H1 (cell line): ENCODE measurements at regions not wholly inside any gene's neighbourhood (a gene's known extent, or its start where the extent isn't known, plus 50 kb on each side); places are given as distances from the start of the nearest gene placed in this dataset.

Experiments
- CTCF ChIA-PET: fragments of 300-600 bp; sonication (Branson Sonifier 250); formaldehyde crosslinking; loops from one replicate; lab custom pipeline; 2021; ENCODE audit not compliant: partially characterized antibody; lab: Charles Lee
- POLR2A ChIA-PET: fragments of 300-600 bp; sonication (Branson Sonifier 250); formaldehyde crosslinking; loops from one replicate; lab custom pipeline; 2021; ENCODE audit warnings: inconsistent platforms; ENCODE audit not compliant: partially characterized antibody; lab: Charles Lee
- DNase-seq, 2 experiments: peaks; one replicate each; pipeline versions ENCODE4 v3.0.0 to v3.0.0-alpha.2; 2010 to 2022; ENCODE audit warnings: low spot score in 2 of 2, low read depth in 1 of 2, mixed read lengths in 1 of 2
- FAIRE-seq: peaks from 2 replicates; lab custom pipeline; 2011; peaks lifted over from hg19 to GRCh38; lab: Jason Lieb, UNC
- H2AFZ ChIP-seq: 2 replicates; pipeline ENCODE4 v1.8.1; 2012; ENCODE audit warnings: low read length, inconsistent platforms
- H2AK5ac ChIP-seq: 2 replicates; pipeline ENCODE4 v1.6.1; 2013; ENCODE audit warnings: low read depth, low read length
- H2BK120ac ChIP-seq: replicated peaks from 2 replicates; pipeline ENCODE3; 2013; ENCODE audit warnings: low read depth, low read length, inconsistent platforms
- H2BK12ac ChIP-seq: 2 replicates; pipeline ENCODE4 v1.6.1; 2013; ENCODE audit warnings: low read depth, low read length
- H2BK15ac ChIP-seq: 2 replicates; pipeline ENCODE4 v1.6.1; 2013; ENCODE audit warnings: low read length
- H2BK20ac ChIP-seq: 2 replicates; pipeline ENCODE4 v1.6.1; 2013; ENCODE audit warnings: low read length
- H2BK5ac ChIP-seq: 2 replicates; pipeline ENCODE4 v1.6.1; 2013; ENCODE audit warnings: low read depth, low read length
- H3K14ac ChIP-seq: 2 replicates; pipeline ENCODE4 v1.6.1; 2013; ENCODE audit warnings: inconsistent platforms; ENCODE audit not compliant: insufficient read length
- H3K18ac ChIP-seq: 2 replicates; pipeline ENCODE4 v1.6.1; 2013; ENCODE audit warnings: low read length; ENCODE audit errors: extremely low read depth
- H3K23ac ChIP-seq: 2 replicates; pipeline ENCODE4 v1.6.1; 2013; ENCODE audit warnings: inconsistent platforms; ENCODE audit not compliant: insufficient read length
- H3K23me2 ChIP-seq: 2 replicates; pipeline ENCODE4 v1.6.1; 2013; ENCODE audit warnings: low read depth, low read length
- H3K27ac ChIP-seq: 2 replicates; pipeline ENCODE4 v1.6.1; 2011; ENCODE audit warnings: low read depth, low read length, inconsistent platforms
- H3K27me3 ChIP-seq, 4 experiments: replicated peaks in 1 of 4; 1 replicate in 1 of 4; 2 replicates in 3 of 4; pipeline versions ENCODE4 v1.6.1 to v1.8.1; 2011 to 2013; ENCODE audit warnings: low read length in 3 of 4, mild to moderate bottlenecking in 3 of 4, inconsistent platforms in 2 of 4, mixed read lengths in 2 of 4, moderate library complexity in 1 of 4; ENCODE audit not compliant: control insufficient read depth in 3 of 4, insufficient read depth in 3 of 4; ENCODE audit errors: extremely low read depth in 1 of 4
- H3K36me3 ChIP-seq, 4 experiments: 2 replicates each; pipeline versions ENCODE4 v1.6.1 to v1.8.1; 2011 to 2013; ENCODE audit warnings: mild to moderate bottlenecking in 4 of 4, low read length in 3 of 4, moderate library complexity in 2 of 4, control low read depth in 1 of 4, inconsistent platforms in 1 of 4; ENCODE audit not compliant: insufficient read depth in 4 of 4, control insufficient read depth in 2 of 4
- H3K4ac ChIP-seq: replicated peaks from 2 replicates; pipeline ENCODE3; 2013; ENCODE audit warnings: low read length, low read depth, mixed read lengths, inconsistent platforms; ENCODE audit not compliant: insufficient read length
- H3K4me1 ChIP-seq, 4 experiments: replicated peaks in 1 of 4; 1 replicate in 1 of 4; 2 replicates in 3 of 4; pipeline versions ENCODE4 v1.6.1 to v1.8.1; 2011 to 2013; ENCODE audit warnings: low read length in 3 of 4, inconsistent platforms in 2 of 4, mixed read lengths in 1 of 4; ENCODE audit not compliant: insufficient read depth in 4 of 4, control insufficient read depth in 3 of 4
- H3K4me2 ChIP-seq, 2 experiments: 2 replicates each; pipeline versions ENCODE4 v1.6.1 to v1.8.1; 2011 to 2013; ENCODE audit warnings: low read depth in 2 of 2, low read length in 2 of 2, control low read depth in 1 of 2, inconsistent platforms in 1 of 2, mild to moderate bottlenecking in 1 of 2; ENCODE audit not compliant: insufficient read depth in 1 of 2
- H3K4me3 ChIP-seq, 4 experiments: fragments of 200-600, 300-600 bp in 1 of 4; sonication (generic), shearing (Covaris generic), sonication (Bioruptor Twin) in 1 of 4; 2 replicates each; pipeline versions ENCODE4 v1.5.1 to v1.8.1; 2011 to 2016; ENCODE audit warnings: low read length in 4 of 4, low read depth in 3 of 4, control low read depth in 2 of 4, inconsistent platforms in 2 of 4, mild to moderate bottlenecking in 2 of 4, mixed read lengths in 1 of 4, moderate library complexity in 1 of 4; ENCODE audit not compliant: insufficient read depth in 2 of 4; ENCODE audit errors: extremely low read depth in 1 of 4
- H3K56ac ChIP-seq: replicated peaks from 2 replicates; pipeline ENCODE3; 2013; ENCODE audit warnings: low read depth, mild to moderate bottlenecking, mixed read lengths, low read length, inconsistent platforms; ENCODE audit not compliant: insufficient read length
- H3K79me1 ChIP-seq: 2 replicates; pipeline ENCODE4 v1.6.1; 2013; ENCODE audit warnings: low read depth, low read length, control low read depth
- H3K79me2 ChIP-seq, 2 experiments: 2 replicates each; pipeline versions ENCODE4 v1.6.1 to v1.8.1; 2012 to 2013; ENCODE audit warnings: low read length in 2 of 2, mild to moderate bottlenecking in 2 of 2, inconsistent platforms in 1 of 2; ENCODE audit not compliant: insufficient read depth in 2 of 2, control insufficient read depth in 1 of 2
- H3K9ac ChIP-seq, 4 experiments: replicated peaks in 1 of 4; 1 replicate in 1 of 4; 2 replicates in 3 of 4; pipeline versions ENCODE4 v1.6.1 to v1.8.1; 2011 to 2013; ENCODE audit warnings: low read depth in 3 of 4, low read length in 3 of 4, control low read depth in 2 of 4, mild to moderate bottlenecking in 2 of 4, moderate library complexity in 2 of 4, inconsistent platforms in 1 of 4; ENCODE audit errors: extremely low read depth in 1 of 4
- H3K9me3 ChIP-seq, 2 experiments: 2 replicates each; pipeline versions ENCODE4 v1.6.1 to v1.8.1; 2012 to 2013; ENCODE audit warnings: mild to moderate bottlenecking in 2 of 2, moderate library complexity in 2 of 2, control low read depth in 1 of 2, inconsistent platforms in 1 of 2, low read depth in 1 of 2, low read length in 1 of 2, mixed read lengths in 1 of 2; ENCODE audit not compliant: insufficient read depth in 2 of 2
- H4K20me1 ChIP-seq, 2 experiments: replicated peaks in 1 of 2; 2 replicates each; pipeline versions ENCODE3 to v1.8.1; 2011 to 2013; ENCODE audit warnings: inconsistent platforms in 2 of 2, low read length in 2 of 2, mild to moderate bottlenecking in 1 of 2; ENCODE audit not compliant: insufficient read depth in 2 of 2, control insufficient read depth in 1 of 2
- H4K5ac ChIP-seq: 2 replicates; pipeline ENCODE4 v1.6.1; 2013; ENCODE audit warnings: low read length, low read depth, mixed read lengths, inconsistent platforms; ENCODE audit not compliant: insufficient read length
- H4K8ac ChIP-seq: 2 replicates; pipeline ENCODE4 v1.8.0; 2013; ENCODE audit warnings: mild to moderate bottlenecking, moderate library complexity, low read length, inconsistent platforms; ENCODE audit not compliant: insufficient read depth; ENCODE audit errors: extremely low read depth
- H4K91ac ChIP-seq: replicated peaks from 2 replicates; pipeline ENCODE3; 2013; ENCODE audit warnings: low read length, mixed read lengths, inconsistent platforms; ENCODE audit not compliant: insufficient read length
- EZH2 ChIP-seq: fragments of 200-600 bp; sonication (generic); IDR thresholded peaks from 2 replicates; pipeline ENCODE4 v1.7.1; 2012; ENCODE audit warnings: low read depth, mild to moderate bottlenecking, moderate library complexity, low read length, inconsistent platforms; ENCODE audit not compliant: severe bottlenecking
- MAX ChIP-seq: IDR thresholded peaks from 2 replicates; pipeline ENCODE4 v1.6.1; 2012; ENCODE audit warnings: inconsistent platforms
- WGBS, 2 experiments: shearing (Covaris generic) in 1 of 2; methylation state at CpG; one replicate each; pipeline versions ENCODE4 v1.1.6 to v1.1.7; 2013 to 2015; ENCODE audit warnings: low lambda C conversion rate in 2 of 2, mixed read lengths in 2 of 2, inconsistent platforms in 1 of 2, low coverage in 1 of 2, missing lambda C conversion rate in 1 of 2; ENCODE audit not compliant: insufficient replicate concordance in 2 of 2, insufficient coverage in 1 of 2, insufficient read length in 1 of 2; ENCODE audit errors: extremely low coverage in 1 of 2, missing lambda C conversion rate in 1 of 2; 5-methylcytosine and 5-hydroxymethylcytosine counted together

GRCh38 chrX:39950018-39950688, 147.6 kb downstream of the BCOR start:
- CTCF ChIA-PET = interaction anchor here (0.8 to 1.6 kb wide), 4 partner anchors 13 to 193 kb away, joined by 3 to 4 read pairs (median 3); no protein-coding TSS in a partner anchor
- H3K27me3 ChIP-seq = no peaks in the 10 kb centered on the region

More at GRCh38 chrX:39950018-39950688, 147.6 kb downstream of the BCOR start:
- no peak overlapping the region for H2BK120ac ChIP-seq
- no peak overlapping the region for H3K56ac ChIP-seq
- no peak overlapping the region for H3K9ac ChIP-seq
- peaks cover 0 to 12% (median 5%) of the 10 kb centered on the region in 4 experiments; a peak in 3 of 7 replicates for H3K4me1 ChIP-seq
- H3K18ac ChIP-seq = no peak overlapping the region
- no peak overlapping the region for H3K27ac ChIP-seq
- 97% methylated on average over 3 of the region's 3 CpGs; no CpG with 5 or more reads in 1 of the 2 experiments for WGBS, 2 experiments
- H2BK15ac ChIP-seq = no peak overlapping the region
- H3K4me3 ChIP-seq = no peak overlapping the region
- POLR2A ChIA-PET = no interaction called here
- H2BK12ac ChIP-seq = no peak overlapping the region
- H2AFZ ChIP-seq = no peak overlapping the region
- H3K4ac ChIP-seq = no peak overlapping the region
- H4K20me1 ChIP-seq = no peaks in the 10 kb centered on the region
- no peaks in the 10 kb centered on the region for H3K23me2 ChIP-seq
- H3K79me2 ChIP-seq = no peaks in the 10 kb centered on the region
- no peak overlapping the region for H3K14ac ChIP-seq
- H4K5ac ChIP-seq = no peak overlapping the region
- no peak for DNase-seq
- TF ChIP-seq EZH2 (no peak), MAX (peak; percentile 41; the same call in 1 of the 2 replicates)
- H4K8ac ChIP-seq = no peak overlapping the region
- no peak overlapping the region for H2BK5ac ChIP-seq
- FAIRE-seq = no peak
- no peak overlapping the region for H3K4me2 ChIP-seq
- H2AK5ac ChIP-seq = no peak overlapping the region
- no peaks in the 10 kb centered on the region for H3K79me1 ChIP-seq
- no peak overlapping the region for H3K23ac ChIP-seq
- H2BK20ac ChIP-seq = no peak overlapping the region
- no peak overlapping the region for H4K91ac ChIP-seq
- 0 out of 4 replicates have a peak, but pooled peaks cover 0 to 4% of the 10 kb centered on the region in 2 experiments for H3K9me3 ChIP-seq
- H3K36me3 ChIP-seq = no peaks in the 10 kb centered on the region
